Suprapubic skin (tissue), 3 donors: ENCODE measurements at regions not wholly inside any gene's neighbourhood (a gene's known extent, or its start where the extent isn't known, plus 50 kb on each side); places are given as distances from the start of the nearest gene placed in this dataset.

Experiments
- CTCF ChIP-seq, 2 donors: fragments of 200-600 bp in 1 of 2; fragments of 450-650 bp in 1 of 2; sonication (generic) in 1 of 2; IDR thresholded peaks; one replicate each; pipeline ENCODE4 v1.5.1; 2016 to 2019; ENCODE audit warnings: antibody characterized with exemption in 2 of 2, mild to moderate bottlenecking in 1 of 2, moderate library complexity in 1 of 2
- EP300 ChIP-seq: sonication (generic); formaldehyde crosslinking; IDR thresholded peaks from one replicate; pipeline ENCODE4 v1.6.1; 2017; ENCODE audit warnings: antibody characterized with exemption

GRCh38 chr16:9226924-9227323 lies 135.5 kb downstream of the HAPSTR1 start:
- TF ChIP-seq CTCF (IDR thresholded peaks at IDR 0.05) (no peak), EP300 (no peak)
